HEK293 (cell line): ENCODE measurements at regions not wholly inside any gene's neighbourhood (a gene's known extent, or its start where the extent isn't known, plus 50 kb on each side); places are given as distances from the start of the nearest gene placed in this dataset.
A peak's percentile ranks its signal among the peaks of the same experiment; 100 is the strongest.

Source experiments
- CTCF ChIA-PET: fragments of 350-600 bp; formaldehyde crosslinking; extraction: SDS; loops from one replicate; lab custom pipeline; 2021; ENCODE audit warnings: antibody characterized with exemption; lab: Yijun Ruan, JAX
- POLR2A ChIA-PET: fragments of 300-600 bp; formaldehyde crosslinking; extraction: SDS; loops from one replicate; lab custom pipeline; 2020; ENCODE audit warnings: antibody characterized with exemption, inconsistent platforms; lab: Yijun Ruan, JAX
- H3K27ac ChIP-seq: fragments of 200-500 bp; sonication (Bioruptor generic); 2 replicates; pipeline ENCODE4 v1.5.1; 2014; ENCODE audit warnings: low read depth, low read length, control low read depth, inconsistent platforms; ENCODE audit errors: extremely low read depth
- H3K36me3 ChIP-seq, 2 experiments: fragments of 200-500 bp in 1 of 2; sonication (Bioruptor generic) in 1 of 2; 1 replicate in 1 of 2; 2 replicates in 1 of 2; pipeline ENCODE4 v1.5.1; 2014 to 2017; ENCODE audit warnings: inconsistent platforms in 2 of 2, low read length in 2 of 2; ENCODE audit not compliant: control insufficient read depth in 2 of 2, insufficient read depth in 1 of 2
- H3K4me1 ChIP-seq: fragments of 200-500 bp; sonication (Bioruptor generic); 2 replicates; pipeline ENCODE4 v1.5.1; 2014; ENCODE audit warnings: mild to moderate bottlenecking, low read length, inconsistent platforms; ENCODE audit not compliant: control insufficient read depth, insufficient read depth
- H3K4me3 ChIP-seq: 2 replicates; pipeline ENCODE4 v1.5.1; 2011; ENCODE audit warnings: low read depth, mild to moderate bottlenecking, control low read depth, low read length, moderate library complexity
- H3K9me3 ChIP-seq: fragments of 200-500 bp; sonication (Bioruptor generic); 2 replicates; pipeline ENCODE4 v1.5.1; 2014; ENCODE audit warnings: low read depth, low read length, inconsistent platforms; ENCODE audit not compliant: control insufficient read depth, insufficient read depth
- GFI1B ChIP-seq: fragments of 450-650 bp; formaldehyde crosslinking; IDR thresholded peaks from 2 replicates; pipeline ENCODE4 v1.5.1; 2016; ENCODE audit warnings: missing biosample characterization, missing genetic modification characterization
- GLIS1 ChIP-seq: fragments of 450-650 bp; formaldehyde crosslinking; IDR thresholded peaks from 2 replicates; pipeline ENCODE4 v1.5.1; 2016; ENCODE audit warnings: missing biosample characterization, missing genetic modification characterization
- HOXD13 ChIP-seq: sonication (generic); formaldehyde crosslinking; IDR thresholded peaks from 2 replicates; pipeline ENCODE4 v1.8.0; 2022; ENCODE audit warnings: missing genetic modification reagents, borderline replicate concordance
- KLF16 ChIP-seq: fragments of 450-650 bp; formaldehyde crosslinking; IDR thresholded peaks from 2 replicates; pipeline ENCODE4 v1.5.1; 2017; ENCODE audit warnings: missing biosample characterization, missing genetic modification characterization
- YY1 ChIP-seq: fragments of 450-650 bp; formaldehyde crosslinking; IDR thresholded peaks from 2 replicates; pipeline ENCODE4 v1.5.1; 2018; ENCODE audit warnings: missing biosample characterization, missing genetic modification characterization
- ZBTB17 ChIP-seq: fragments of 450-650 bp; formaldehyde crosslinking; IDR thresholded peaks from 2 replicates; pipeline ENCODE4 v1.5.1; 2016; ENCODE audit warnings: missing biosample characterization, missing genetic modification characterization
- ZBTB8A ChIP-seq: fragments of 450-650 bp; formaldehyde crosslinking; IDR thresholded peaks from 2 replicates; pipeline ENCODE4 v1.5.1; 2016; ENCODE audit warnings: missing biosample characterization, missing genetic modification characterization
- ZNF10 ChIP-seq: fragments of 450-650 bp; formaldehyde crosslinking; IDR thresholded peaks from 2 replicates; pipeline ENCODE4 v1.5.1; 2017; ENCODE audit warnings: missing biosample characterization, missing genetic modification characterization
- ZNF16 ChIP-seq: fragments of 450-650 bp; formaldehyde crosslinking; IDR thresholded peaks from 2 replicates; pipeline ENCODE4 v1.5.1; 2016; ENCODE audit warnings: low read depth, missing biosample characterization, missing genetic modification characterization
- ZNF184 ChIP-seq: fragments of 450-650 bp; IDR thresholded peaks from 2 replicates; pipeline ENCODE4 v1.5.1; 2018; ENCODE audit warnings: missing biosample characterization, mild to moderate bottlenecking, missing genetic modification characterization
- ZNF24 ChIP-seq: fragments of 450-650 bp; formaldehyde crosslinking; IDR thresholded peaks from 2 replicates; pipeline ENCODE4 v1.5.1; 2016; ENCODE audit warnings: missing biosample characterization, missing genetic modification characterization
- ZNF341 ChIP-seq: fragments of 450-650 bp; formaldehyde crosslinking; IDR thresholded peaks from 2 replicates; pipeline ENCODE4; 2016; ENCODE audit warnings: low read depth, missing biosample characterization, missing genetic modification characterization
- ZNF350 ChIP-seq: fragments of 450-650 bp; formaldehyde crosslinking; IDR thresholded peaks from 2 replicates; pipeline ENCODE4 v1.5.0; 2017; ENCODE audit warnings: missing biosample characterization, mild to moderate bottlenecking, missing genetic modification characterization
- ZNF366 ChIP-seq: fragments of 450-650 bp; formaldehyde crosslinking; conservative IDR thresholded peaks from 2 replicates; pipeline ENCODE4 v1.5.1; 2016; ENCODE audit warnings: missing biosample characterization, missing genetic modification characterization
- ZNF600 ChIP-seq: fragments of 450-650 bp; formaldehyde crosslinking; IDR thresholded peaks from 2 replicates; pipeline ENCODE4 v1.5.1; 2016; ENCODE audit warnings: missing biosample characterization, missing genetic modification characterization
- ZNF670 ChIP-seq: fragments of 450-650 bp; formaldehyde crosslinking; IDR thresholded peaks from 2 replicates; pipeline ENCODE4 v1.5.1; 2016; ENCODE audit warnings: missing biosample characterization, missing genetic modification characterization, low read depth
- ZNF747 ChIP-seq: fragments of 450-650 bp; formaldehyde crosslinking; IDR thresholded peaks from 2 replicates; pipeline ENCODE4 v1.5.1; 2016; ENCODE audit warnings: missing biosample characterization, missing genetic modification characterization
- ZNF768 ChIP-seq: fragments of 450-650 bp; formaldehyde crosslinking; IDR thresholded peaks from 2 replicates; pipeline ENCODE4 v1.5.1; 2018; ENCODE audit warnings: missing biosample characterization, mild to moderate bottlenecking, missing genetic modification characterization
- ZNF776 ChIP-seq: fragments of 450-650 bp; formaldehyde crosslinking; IDR thresholded peaks from 2 replicates; pipeline ENCODE4 v1.5.0; 2017; ENCODE audit warnings: missing biosample characterization, missing genetic modification characterization, borderline replicate concordance
- ZNF777 ChIP-seq: fragments of 450-650 bp; formaldehyde crosslinking; IDR thresholded peaks from 2 replicates; pipeline ENCODE4 v1.5.1; 2017; ENCODE audit warnings: missing biosample characterization, missing genetic modification characterization, borderline replicate concordance
- ZNF785 ChIP-seq: fragments of 450-650 bp; formaldehyde crosslinking; IDR thresholded peaks from 2 replicates; pipeline ENCODE4 v1.5.1; 2016; ENCODE audit warnings: missing biosample characterization, missing genetic modification characterization
- ZXDB ChIP-seq: fragments of 450-650 bp; formaldehyde crosslinking; IDR thresholded peaks from 2 replicates; pipeline ENCODE4 v1.5.1; 2016; ENCODE audit warnings: missing biosample characterization, missing genetic modification characterization
- TF ChIP-seq, protein P1 (sequence below): fragments of 450-650 bp; formaldehyde crosslinking; IDR thresholded peaks from 2 replicates; pipeline ENCODE4 v1.5.1; 2017; ENCODE audit warnings: missing biosample characterization, missing genetic modification characterization
- TF ChIP-seq, protein P2 (sequence below): fragments of 450-650 bp; formaldehyde crosslinking; IDR thresholded peaks from 2 replicates; pipeline ENCODE4 v1.5.1; 2017; ENCODE audit warnings: missing biosample characterization, mild to moderate bottlenecking, missing genetic modification characterization, moderate library complexity
- TF ChIP-seq, protein P3 (sequence below): fragments of 450-650 bp; formaldehyde crosslinking; IDR thresholded peaks from 2 replicates; pipeline ENCODE4 v1.5.1; 2016; ENCODE audit warnings: missing biosample characterization, missing genetic modification characterization
- TF ChIP-seq, protein P4 (sequence below): fragments of 450-650 bp; formaldehyde crosslinking; IDR thresholded peaks from 2 replicates; pipeline ENCODE4 v1.5.1; 2016; ENCODE audit warnings: missing biosample characterization, missing genetic modification characterization
- TF ChIP-seq, protein P5 (sequence below): fragments of 450-650 bp; formaldehyde crosslinking; IDR thresholded peaks from 2 replicates; pipeline ENCODE4 v1.5.1; 2016; ENCODE audit warnings: missing biosample characterization, missing genetic modification characterization

DNA sequence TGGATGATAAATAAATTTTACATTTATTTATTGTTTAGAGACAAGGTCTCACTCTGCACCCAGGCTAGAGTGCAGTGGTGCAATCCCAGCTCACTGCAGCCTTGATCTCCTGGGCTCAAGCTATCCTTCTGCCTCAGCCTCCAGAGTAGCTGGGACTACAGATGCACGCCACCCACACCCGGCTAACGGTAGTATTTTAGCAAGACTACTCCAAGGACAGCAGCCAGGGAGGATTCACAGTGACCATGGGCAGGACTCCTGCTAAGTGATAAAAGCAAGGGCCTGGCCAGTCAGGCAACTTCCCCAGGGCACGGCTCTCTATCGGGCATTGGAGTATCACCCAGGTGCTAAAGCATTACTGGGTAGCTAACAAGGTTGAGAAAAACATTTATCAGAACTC is 55.4 kb downstream of the ARL6IP4 start:
- no peak overlapping the region for H3K27ac ChIP-seq
- no peaks in the 10 kb centered on the region for H3K36me3 ChIP-seq
- H3K4me1 ChIP-seq = 0 out of 2 replicates have a peak, but pooled peaks cover 5% of the 10 kb centered on the region
- H3K9me3 ChIP-seq = no peaks in the 10 kb centered on the region
- no peak overlapping the region for H3K4me3 ChIP-seq
- CTCF ChIA-PET = no interaction called here
- TF ChIP-seq, protein P1, sequence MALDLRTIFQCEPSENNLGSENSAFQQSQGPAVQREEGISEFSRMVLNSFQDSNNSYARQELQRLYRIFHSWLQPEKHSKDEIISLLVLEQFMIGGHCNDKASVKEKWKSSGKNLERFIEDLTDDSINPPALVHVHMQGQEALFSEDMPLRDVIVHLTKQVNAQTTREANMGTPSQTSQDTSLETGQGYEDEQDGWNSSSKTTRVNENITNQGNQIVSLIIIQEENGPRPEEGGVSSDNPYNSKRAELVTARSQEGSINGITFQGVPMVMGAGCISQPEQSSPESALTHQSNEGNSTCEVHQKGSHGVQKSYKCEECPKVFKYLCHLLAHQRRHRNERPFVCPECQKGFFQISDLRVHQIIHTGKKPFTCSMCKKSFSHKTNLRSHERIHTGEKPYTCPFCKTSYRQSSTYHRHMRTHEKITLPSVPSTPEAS (tag by site-specific recombination) = no peak
- TF ChIP-seq GFI1B (tag by site-specific recombination) = no peak
- TF ChIP-seq YY1 (tag by site-specific recombination) = no peak
- no peak for TF ChIP-seq HOXD13 (CRISPR knock-in tag)
- no peak for TF ChIP-seq ZNF16 (tag by site-specific recombination)
- TF ChIP-seq, protein P2, sequence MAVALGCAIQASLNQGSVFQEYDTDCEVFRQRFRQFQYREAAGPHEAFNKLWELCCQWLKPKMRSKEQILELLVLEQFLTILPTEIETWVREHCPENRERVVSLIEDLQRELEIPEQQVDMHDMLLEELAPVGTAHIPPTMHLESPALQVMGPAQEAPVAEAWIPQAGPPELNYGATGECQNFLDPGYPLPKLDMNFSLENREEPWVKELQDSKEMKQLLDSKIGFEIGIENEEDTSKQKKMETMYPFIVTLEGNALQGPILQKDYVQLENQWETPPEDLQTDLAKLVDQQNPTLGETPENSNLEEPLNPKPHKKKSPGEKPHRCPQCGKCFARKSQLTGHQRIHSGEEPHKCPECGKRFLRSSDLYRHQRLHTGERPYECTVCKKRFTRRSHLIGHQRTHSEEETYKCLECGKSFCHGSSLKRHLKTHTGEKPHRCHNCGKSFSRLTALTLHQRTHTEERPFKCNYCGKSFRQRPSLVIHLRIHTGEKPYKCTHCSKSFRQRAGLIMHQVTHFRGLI (tag by site-specific recombination) = no peak
- no peak for TF ChIP-seq GLIS1 (tag by site-specific recombination)
- TF ChIP-seq ZNF10 (tag by site-specific recombination) = no peak
- no peak for TF ChIP-seq ZXDB (tag by site-specific recombination)
- no peak for TF ChIP-seq ZNF747 (tag by site-specific recombination)
- TF ChIP-seq ZNF776 (tag by site-specific recombination) = no peak
- no peak for TF ChIP-seq ZBTB17
- TF ChIP-seq, protein P3, sequence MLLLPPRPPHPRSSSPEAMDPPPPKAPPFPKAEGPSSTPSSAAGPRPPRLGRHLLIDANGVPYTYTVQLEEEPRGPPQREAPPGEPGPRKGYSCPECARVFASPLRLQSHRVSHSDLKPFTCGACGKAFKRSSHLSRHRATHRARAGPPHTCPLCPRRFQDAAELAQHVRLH = no peak
- POLR2A ChIA-PET = no interaction called here

DNA sequence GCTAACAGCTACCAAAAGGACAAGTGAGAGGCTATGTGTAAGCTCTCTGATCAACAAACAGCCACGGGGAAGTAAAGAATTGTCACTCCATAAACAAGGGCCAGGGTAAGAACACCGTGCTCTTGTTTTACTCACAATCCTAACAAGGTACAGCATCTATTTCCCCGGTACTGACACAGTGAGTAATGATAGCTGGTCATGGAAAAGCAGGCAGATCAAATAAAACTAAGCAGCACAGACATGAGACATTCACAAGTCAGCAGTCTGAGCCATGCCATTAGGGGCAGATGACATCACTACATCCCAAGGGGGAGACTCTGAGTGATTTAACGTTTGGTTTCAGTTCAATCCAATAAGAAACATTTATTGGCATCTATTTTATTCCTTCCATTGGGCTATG is 54.4 kb downstream of the ARL6IP4 start:
- CTCF ChIA-PET = interaction anchor here (0.7 to 1.4 kb wide), 3 partner anchors 9 to 16 kb away, joined by 4 to 5 read pairs (median 4); no protein-coding TSS in a partner anchor
- H3K4me1 ChIP-seq = 0 out of 2 replicates have a peak, but pooled peaks cover 5% of the 10 kb centered on the region
- H3K9me3 ChIP-seq = no peaks in the 10 kb centered on the region
- H3K4me3 ChIP-seq = no peak overlapping the region
- H3K27ac ChIP-seq = no peak overlapping the region
- no peaks in the 10 kb centered on the region for H3K36me3 ChIP-seq
- POLR2A ChIA-PET = interaction anchor here (0.5 kb wide), 1 partner anchor 272 kb away, joined by 4 read pairs; no protein-coding TSS in a partner anchor
- TF ChIP-seq ZNF24 (tag by site-specific recombination) = peak; percentile 21; the same call in 1 of the 2 replicates
- TF ChIP-seq, protein P4, sequence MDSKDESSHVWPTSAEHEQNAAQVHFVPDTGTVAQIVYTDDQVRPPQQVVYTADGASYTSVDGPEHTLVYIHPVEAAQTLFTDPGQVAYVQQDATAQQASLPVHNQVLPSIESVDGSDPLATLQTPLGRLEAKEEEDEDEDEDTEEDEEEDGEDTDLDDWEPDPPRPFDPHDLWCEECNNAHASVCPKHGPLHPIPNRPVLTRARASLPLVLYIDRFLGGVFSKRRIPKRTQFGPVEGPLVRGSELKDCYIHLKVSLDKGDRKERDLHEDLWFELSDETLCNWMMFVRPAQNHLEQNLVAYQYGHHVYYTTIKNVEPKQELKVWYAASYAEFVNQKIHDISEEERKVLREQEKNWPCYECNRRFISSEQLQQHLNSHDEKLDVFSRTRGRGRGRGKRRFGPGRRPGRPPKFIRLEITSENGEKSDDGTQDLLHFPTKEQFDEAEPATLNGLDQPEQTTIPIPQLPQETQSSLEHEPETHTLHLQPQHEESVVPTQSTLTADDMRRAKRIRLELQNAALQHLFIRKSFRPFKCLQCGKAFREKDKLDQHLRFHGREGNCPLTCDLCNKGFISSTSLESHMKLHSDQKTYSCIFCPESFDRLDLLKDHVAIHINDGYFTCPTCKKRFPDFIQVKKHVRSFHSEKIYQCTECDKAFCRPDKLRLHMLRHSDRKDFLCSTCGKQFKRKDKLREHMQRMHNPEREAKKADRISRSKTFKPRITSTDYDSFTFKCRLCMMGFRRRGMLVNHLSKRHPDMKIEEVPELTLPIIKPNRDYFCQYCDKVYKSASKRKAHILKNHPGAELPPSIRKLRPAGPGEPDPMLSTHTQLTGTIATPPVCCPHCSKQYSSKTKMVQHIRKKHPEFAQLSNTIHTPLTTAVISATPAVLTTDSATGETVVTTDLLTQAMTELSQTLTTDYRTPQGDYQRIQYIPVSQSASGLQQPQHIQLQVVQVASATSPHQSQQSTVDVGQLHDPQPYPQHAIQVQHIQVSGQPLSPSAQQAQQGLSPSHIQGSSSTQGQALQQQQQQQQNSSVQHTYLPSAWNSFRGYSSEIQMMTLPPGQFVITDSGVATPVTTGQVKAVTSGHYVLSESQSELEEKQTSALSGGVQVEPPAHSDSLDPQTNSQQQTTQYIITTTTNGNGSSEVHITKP (tag by site-specific recombination) = peak; percentile 43; the same call in 1 of the 2 replicates
- TF ChIP-seq, protein P5, sequence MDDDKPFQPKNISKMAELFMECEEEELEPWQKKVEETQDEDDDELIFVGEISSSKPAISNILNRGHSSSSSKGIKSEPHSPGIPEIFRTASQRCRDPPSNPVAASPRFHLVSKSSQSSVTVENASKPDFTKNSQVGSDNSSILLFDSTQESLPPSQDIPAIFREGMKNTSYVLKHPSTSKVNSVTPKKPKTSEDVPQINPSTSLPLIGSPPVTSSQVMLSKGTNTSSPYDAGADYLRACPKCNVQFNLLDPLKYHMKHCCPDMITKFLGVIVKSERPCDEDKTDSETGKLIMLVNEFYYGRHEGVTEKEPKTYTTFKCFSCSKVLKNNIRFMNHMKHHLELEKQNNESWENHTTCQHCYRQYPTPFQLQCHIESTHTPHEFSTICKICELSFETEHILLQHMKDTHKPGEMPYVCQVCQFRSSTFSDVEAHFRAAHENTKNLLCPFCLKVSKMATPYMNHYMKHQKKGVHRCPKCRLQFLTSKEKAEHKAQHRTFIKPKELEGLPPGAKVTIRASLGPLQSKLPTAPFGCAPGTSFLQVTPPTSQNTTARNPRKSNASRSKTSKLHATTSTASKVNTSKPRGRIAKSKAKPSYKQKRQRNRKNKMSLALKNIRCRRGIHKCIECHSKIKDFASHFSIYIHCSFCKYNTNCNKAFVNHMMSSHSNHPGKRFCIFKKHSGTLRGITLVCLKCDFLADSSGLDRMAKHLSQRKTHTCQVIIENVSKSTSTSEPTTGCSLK (tag by site-specific recombination) = no peak
- TF ChIP-seq GLIS1 (tag by site-specific recombination) = peak; percentile 14; the same call in 1 of the 2 replicates
- no peak for TF ChIP-seq ZNF350 (tag by site-specific recombination)
- no peak for TF ChIP-seq ZNF184 (tag by site-specific recombination)
- TF ChIP-seq ZBTB8A (tag by site-specific recombination) = no peak
- TF ChIP-seq ZNF600 (tag by site-specific recombination) = peak; percentile 95
- TF ChIP-seq ZNF777 = no peak
- TF ChIP-seq ZNF785 = no peak
- no peak for TF ChIP-seq KLF16
- no peak for TF ChIP-seq ZNF670 (tag by site-specific recombination)
- TF ChIP-seq ZNF341 (tag by site-specific recombination) = no peak
- peak; percentile 78 for TF ChIP-seq ZNF366 (tag by site-specific recombination)
- TF ChIP-seq ZNF768 (tag by site-specific recombination) = no peak
